Breast epithelium (tissue), 4 donors: ENCODE measurements at regions not wholly inside any gene's neighbourhood (a gene's known extent, or its start where the extent isn't known, plus 50 kb on each side); places are given as distances from the start of the nearest gene placed in this dataset.

ENCODE experiments used
- DNase-seq, 2 donors: peaks; one replicate each; pipeline ENCODE4 v3.0.0-alpha.2; 2019; ENCODE audit warnings: low spot score in 2 of 2
- H3K27ac ChIP-seq, 2 donors: fragments of 200-600 bp; sonication (generic) in 1 of 2; one replicate each; pipeline ENCODE4 v1.5.1; 2016 to 2019; ENCODE audit warnings: mild to moderate bottlenecking in 1 of 2
- H3K27me3 ChIP-seq, 2 donors: fragments of 200-600 bp; sonication (generic) in 1 of 2; one replicate each; pipeline versions ENCODE4 v1.5.1 to v1.6.0; 2017 to 2019; ENCODE audit warnings: control low read depth in 1 of 2, mild to moderate bottlenecking in 1 of 2
- H3K36me3 ChIP-seq: fragments of 200-600 bp; one replicate; pipeline ENCODE4 v1.5.1; 2019
- H3K4me1 ChIP-seq, 2 donors: fragments of 200-600 bp; sonication (generic); one replicate each; pipeline ENCODE4 v1.5.1; 2016 to 2019; ENCODE audit warnings: control low read depth in 1 of 2
- H3K4me3 ChIP-seq, 3 donors: fragments of 200-600 bp; sonication (generic); 1 replicate in 2 of 3; 2 replicates in 1 of 3; pipeline ENCODE4 v1.5.1; 2016 to 2019; ENCODE audit warnings: mild to moderate bottlenecking in 3 of 3, moderate library complexity in 2 of 3
- H3K9me3 ChIP-seq, 2 donors: fragments of 200-600 bp; sonication (generic) in 1 of 2; one replicate each; pipeline ENCODE4 v1.5.1; 2016 to 2019; ENCODE audit warnings: control low read depth in 1 of 2
- CTCF ChIP-seq, 3 donors: fragments of 450-650 bp; IDR thresholded peaks; one replicate each; pipeline ENCODE4 v1.5.1; 2016 to 2017; ENCODE audit warnings: antibody characterized with exemption in 3 of 3, mild to moderate bottlenecking in 3 of 3, moderate library complexity in 3 of 3
- POLR2A ChIP-seq: fragments of 450-650 bp; IDR thresholded peaks from one replicate; pipeline ENCODE4 v1.6.1; 2016; ENCODE audit warnings: antibody characterized with exemption, mild to moderate bottlenecking, moderate library complexity
- POLR2AphosphoS5 ChIP-seq, 3 donors: sonication (generic); formaldehyde crosslinking; IDR thresholded peaks; one replicate each; pipeline ENCODE4 v1.6.1; 2017; ENCODE audit warnings: antibody characterized with exemption in 3 of 3
- intact Hi-C: fragments of 100-400 bp; cut with DNase I; formaldehyde crosslinking; loops from one replicate; pipeline ENCODE4 v1.15.1; 2023; ENCODE audit warnings: low total_unique reads

- no peaks in the 10 kb centered on the region for H3K36me3 ChIP-seq
- H3K4me3 ChIP-seq: no peak overlapping the region
- no peak overlapping the region for H3K27ac ChIP-seq
- intact Hi-C loops: no loop called here
- peak in 1 of 3 donors; percentile 8 for TF ChIP-seq CTCF (IDR thresholded peaks at IDR 0.05)
- TF ChIP-seq POLR2AphosphoS5 (IDR thresholded peaks at IDR 0.05): no peak
- TF ChIP-seq POLR2A: no peak
- no peaks in the 10 kb centered on the region for H3K27me3 ChIP-seq
- no peak for DNase-seq
- no peaks in the 10 kb centered on the region for H3K4me1 ChIP-seq
- H3K9me3 ChIP-seq: no peaks in the 10 kb centered on the region
Observed at GRCh38 chr3:163043074-163043473, 1546.5 kb downstream of the OTOL1 start.

GRCh38 chr3:163045945-163046344 lies 1549.3 kb downstream of the OTOL1 start:
- intact Hi-C loops: no loop called here

GRCh38 chr3:163048881-163049280 lies 1552.3 kb downstream of the OTOL1 start:
- H3K27ac ChIP-seq: no peak overlapping the region
- H3K4me1 ChIP-seq: no peaks in the 10 kb centered on the region
- H3K27me3 ChIP-seq: no peaks in the 10 kb centered on the region
- H3K36me3 ChIP-seq: no peaks in the 10 kb centered on the region
- H3K4me3 ChIP-seq: no peak overlapping the region
- no peaks in the 10 kb centered on the region for H3K9me3 ChIP-seq
- no peak for DNase-seq
- intact Hi-C loops: no loop called here
- TF ChIP-seq POLR2AphosphoS5 (IDR thresholded peaks at IDR 0.05) (no peak), CTCF (IDR thresholded peaks at IDR 0.05) (no peak), POLR2A (no peak)

More at GRCh38 chr3:163045945-163046344, 1549.3 kb downstream of the OTOL1 start:
- Histone ChIP-seq H3K36me3 (no peaks in the 10 kb centered on the region), H3K27ac (no peak overlapping the region), H3K4me3 (no peak overlapping the region), H3K27me3 (no peaks in the 10 kb centered on the region), H3K9me3 (no peaks in the 10 kb centered on the region), H3K4me1 (no peaks in the 10 kb centered on the region)
- no peak for DNase-seq
- TF ChIP-seq POLR2A (no peak), CTCF (IDR thresholded peaks at IDR 0.05) (no peak), POLR2AphosphoS5 (IDR thresholded peaks at IDR 0.05) (no peak)

GRCh38 chr3:163056874-163057497 lies 1560.4 kb downstream of the OTOL1 start:
- DNase-seq: no peak
- Histone ChIP-seq H3K9me3 (no peaks in the 10 kb centered on the region), H3K27ac (no peak overlapping the region), H3K36me3 (no peaks in the 10 kb centered on the region), H3K4me1 (no peaks in the 10 kb centered on the region), H3K27me3 (no peaks in the 10 kb centered on the region), H3K4me3 (no peak overlapping the region)
- intact Hi-C loops: no loop called here
- no peak for TF ChIP-seq POLR2A
- TF ChIP-seq CTCF (IDR thresholded peaks at IDR 0.05): peak in 2 of 3 donors; percentile 28 to 49

- no peak for DNase-seq
- no peaks in the 10 kb centered on the region for H3K4me1 ChIP-seq
- H3K27me3 ChIP-seq: no peaks in the 10 kb centered on the region
- TF ChIP-seq CTCF (IDR thresholded peaks at IDR 0.05) (no peak), POLR2A (no peak), POLR2AphosphoS5 (IDR thresholded peaks at IDR 0.05) (no peak)
- H3K27ac ChIP-seq: no peak overlapping the region
- no peaks in the 10 kb centered on the region for H3K9me3 ChIP-seq
- H3K4me3 ChIP-seq: no peak overlapping the region
- intact Hi-C loops: no loop called here
- H3K36me3 ChIP-seq: no peaks in the 10 kb centered on the region
Observed at GRCh38 chr3:163058031-163058854, 1561.6 kb downstream of the OTOL1 start.
